Endodermal cell (in vitro differentiated cells): ENCODE measurements at regions not wholly inside any gene's neighbourhood (a gene's known extent, or its start where the extent isn't known, plus 50 kb on each side); places are given as distances from the start of the nearest gene placed in this dataset.

Source experiments
- DNase-seq: peaks from one replicate; pipeline ENCODE4 v3.0.0-alpha.2; 2017
- H3K27ac ChIP-seq: 2 replicates; pipeline ENCODE4 v1.5.1; 2013; ENCODE audit warnings: mild to moderate bottlenecking, low read depth, low read length, moderate library complexity
- H3K27me3 ChIP-seq: 2 replicates; pipeline ENCODE4 v1.6.1; 2013; ENCODE audit warnings: mild to moderate bottlenecking, low read length, moderate library complexity; ENCODE audit not compliant: insufficient read depth, control insufficient read depth, poor library complexity, severe bottlenecking
- H3K36me3 ChIP-seq: 2 replicates; pipeline ENCODE4 v1.7.0; 2013; ENCODE audit warnings: mild to moderate bottlenecking, low read length, moderate library complexity; ENCODE audit not compliant: control insufficient read depth, insufficient read depth
- H3K4me1 ChIP-seq: one replicate; pipeline ENCODE4 v1.7.0; 2013; ENCODE audit warnings: low read length; ENCODE audit not compliant: control insufficient read depth, insufficient read depth
- H3K4me3 ChIP-seq: 2 replicates; pipeline ENCODE4 v1.5.1; 2013; ENCODE audit warnings: mild to moderate bottlenecking, low read length, moderate library complexity
- H3K9ac ChIP-seq: 2 replicates; pipeline ENCODE4 v1.6.1; 2013; ENCODE audit warnings: mild to moderate bottlenecking, low read length, moderate library complexity; ENCODE audit not compliant: poor library complexity, severe bottlenecking; ENCODE audit errors: extremely low read depth
- H3K9me3 ChIP-seq: 2 replicates; pipeline ENCODE4 v1.6.1; 2013; ENCODE audit warnings: mild to moderate bottlenecking, low read length, moderate library complexity; ENCODE audit not compliant: control insufficient read depth
- H3K27ac Mint-ChIP-seq: 2 replicates; pipeline ENCODE4 v1.8.0; 2020; ENCODE audit warnings: mixed read lengths
- H3K27me3 Mint-ChIP-seq: 2 replicates; pipeline ENCODE4 v1.8.0; 2021; ENCODE audit warnings: mild to moderate bottlenecking, mixed read lengths; ENCODE audit not compliant: insufficient read depth
- H3K36me3 Mint-ChIP-seq: 2 replicates; pipeline ENCODE4 v1.8.0; 2020; ENCODE audit warnings: low read depth, mixed read lengths
- H3K4me1 Mint-ChIP-seq: 2 replicates; pipeline ENCODE4 v1.8.0; 2020; ENCODE audit warnings: mixed read lengths
- H3K4me3 Mint-ChIP-seq: 2 replicates; pipeline ENCODE4 v1.8.0; 2020; ENCODE audit warnings: mild to moderate bottlenecking, moderate library complexity, mixed read lengths
- H3K9me3 Mint-ChIP-seq: 2 replicates; pipeline ENCODE4 v1.8.0; 2020; ENCODE audit warnings: mild to moderate bottlenecking, mixed read lengths
- whole genome bisulfite sequencing, 2 experiments: methylation state at CpG; one replicate each; pipeline versions ENCODE4 v1.1.5 to v1.1.7; 2013; ENCODE audit warnings: missing lambda C conversion rate in 2 of 2, mixed read lengths in 1 of 2; ENCODE audit not compliant: insufficient coverage in 1 of 2, insufficient read length in 1 of 2; 5-methylcytosine and 5-hydroxymethylcytosine counted together
- TF ChIP-seq, protein P1 (sequence below): fragments of 200-600 bp; sonication (generic); conservative IDR thresholded peaks from 2 replicates; pipeline ENCODE4 v1.5.0; 2021; ENCODE audit warnings: antibody characterized with exemption, mild to moderate bottlenecking

- no peak overlapping the region for H3K27ac ChIP-seq
- no peaks in the 10 kb centered on the region for H3K27me3 Mint-ChIP-seq
- DNase-seq = no peak
- H3K4me1 Mint-ChIP-seq = no peaks in the 10 kb centered on the region
- 89% methylated on average over 4 of the region's 4 CpGs; no CpG with 5 or more reads in 1 of the 2 experiments for WGBS, 2 experiments
- no peaks in the 10 kb centered on the region for H3K36me3 ChIP-seq
- no peak overlapping the region for H3K4me3 Mint-ChIP-seq
- H3K9me3 Mint-ChIP-seq = no peaks in the 10 kb centered on the region
- H3K36me3 Mint-ChIP-seq = no peaks in the 10 kb centered on the region
- no peaks in the 10 kb centered on the region for H3K4me1 ChIP-seq
- TF ChIP-seq, protein P1, sequence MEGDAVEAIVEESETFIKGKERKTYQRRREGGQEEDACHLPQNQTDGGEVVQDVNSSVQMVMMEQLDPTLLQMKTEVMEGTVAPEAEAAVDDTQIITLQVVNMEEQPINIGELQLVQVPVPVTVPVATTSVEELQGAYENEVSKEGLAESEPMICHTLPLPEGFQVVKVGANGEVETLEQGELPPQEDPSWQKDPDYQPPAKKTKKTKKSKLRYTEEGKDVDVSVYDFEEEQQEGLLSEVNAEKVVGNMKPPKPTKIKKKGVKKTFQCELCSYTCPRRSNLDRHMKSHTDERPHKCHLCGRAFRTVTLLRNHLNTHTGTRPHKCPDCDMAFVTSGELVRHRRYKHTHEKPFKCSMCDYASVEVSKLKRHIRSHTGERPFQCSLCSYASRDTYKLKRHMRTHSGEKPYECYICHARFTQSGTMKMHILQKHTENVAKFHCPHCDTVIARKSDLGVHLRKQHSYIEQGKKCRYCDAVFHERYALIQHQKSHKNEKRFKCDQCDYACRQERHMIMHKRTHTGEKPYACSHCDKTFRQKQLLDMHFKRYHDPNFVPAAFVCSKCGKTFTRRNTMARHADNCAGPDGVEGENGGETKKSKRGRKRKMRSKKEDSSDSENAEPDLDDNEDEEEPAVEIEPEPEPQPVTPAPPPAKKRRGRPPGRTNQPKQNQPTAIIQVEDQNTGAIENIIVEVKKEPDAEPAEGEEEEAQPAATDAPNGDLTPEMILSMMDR = no peak
- no peak overlapping the region for H3K27ac Mint-ChIP-seq
- no peak overlapping the region for H3K4me3 ChIP-seq
- H3K9ac ChIP-seq = no peak overlapping the region
- no peaks in the 10 kb centered on the region for H3K27me3 ChIP-seq
- no peaks in the 10 kb centered on the region for H3K9me3 ChIP-seq
Observed at GRCh38 chr5:30113542-30113941, 1079.9 kb upstream of the CDH6 start.

- Mint-ChIP-seq H3K27ac (no peak overlapping the region), H3K9me3 (no peaks in the 10 kb centered on the region), H3K27me3 (no peaks in the 10 kb centered on the region), H3K4me1 (no peaks in the 10 kb centered on the region), H3K36me3 (no peaks in the 10 kb centered on the region), H3K4me3 (no peak overlapping the region)
- WGBS, 2 experiments = 100% methylated on average over 1 of the region's 2 CpGs; no CpG with 5 or more reads in 1 of the 2 experiments
- no peak for DNase-seq
- H3K9me3 ChIP-seq = no peaks in the 10 kb centered on the region
- TF ChIP-seq, protein P1 = no peak
- H3K9ac ChIP-seq = no peak overlapping the region
- H3K27me3 ChIP-seq = no peaks in the 10 kb centered on the region
- H3K36me3 ChIP-seq = no peaks in the 10 kb centered on the region
- H3K4me1 ChIP-seq = no peaks in the 10 kb centered on the region
- no peak overlapping the region for H3K4me3 ChIP-seq
- no peak overlapping the region for H3K27ac ChIP-seq
Observed at GRCh38 chr5:30112867-30113266, 1080.6 kb upstream of the CDH6 start.

GRCh38 chr5:30108051-30108450 is 1085.4 kb upstream of the CDH6 start:
- Mint-ChIP-seq H3K36me3 (no peaks in the 10 kb centered on the region), H3K27ac (no peak overlapping the region), H3K9me3 (no peaks in the 10 kb centered on the region), H3K4me3 (no peak overlapping the region), H3K27me3 (no peaks in the 10 kb centered on the region), H3K4me1 (no peaks in the 10 kb centered on the region)
- Histone ChIP-seq H3K9ac (no peak overlapping the region), H3K9me3 (no peaks in the 10 kb centered on the region), H3K27me3 (no peaks in the 10 kb centered on the region), H3K4me1 (no peaks in the 10 kb centered on the region), H3K36me3 (no peaks in the 10 kb centered on the region), H3K27ac (no peak overlapping the region), H3K4me3 (no peak overlapping the region)
- TF ChIP-seq, protein P1 = no peak
- WGBS, 2 experiments = 100% methylated on average over 2 of the region's 2 CpGs; no CpG with 5 or more reads in 1 of the 2 experiments
- DNase-seq = no peak
